MM.1S (cell line): ENCODE measurements at regions not wholly inside any gene's neighbourhood (a gene's known extent, or its start where the extent isn't known, plus 50 kb on each side); places are given as distances from the start of the nearest gene placed in this dataset.

ENCODE experiments used
- EZH2 ChIP-seq: fragments of 300-600 bp; sonication (generic); optimal IDR thresholded peaks from 2 replicates; pipeline ENCODE3; 2017; ENCODE audit warnings: low read depth, mild to moderate bottlenecking, antibody characterized with exemption, low read length, mixed read lengths
- EZH2phosphoT487 ChIP-seq: fragments of 300-600 bp; sonication (generic); IDR thresholded peaks from 2 replicates; pipeline ENCODE4 v1.6.1; 2018; ENCODE audit warnings: antibody characterized with exemption, low read length
- TF ChIP-seq, protein P1 (sequence below): fragments of 300-600 bp; sonication (generic); IDR thresholded peaks from 2 replicates; pipeline ENCODE4 v1.5.1; 2016; ENCODE audit warnings: antibody characterized with exemption, low read length, mixed read lengths

DNA sequence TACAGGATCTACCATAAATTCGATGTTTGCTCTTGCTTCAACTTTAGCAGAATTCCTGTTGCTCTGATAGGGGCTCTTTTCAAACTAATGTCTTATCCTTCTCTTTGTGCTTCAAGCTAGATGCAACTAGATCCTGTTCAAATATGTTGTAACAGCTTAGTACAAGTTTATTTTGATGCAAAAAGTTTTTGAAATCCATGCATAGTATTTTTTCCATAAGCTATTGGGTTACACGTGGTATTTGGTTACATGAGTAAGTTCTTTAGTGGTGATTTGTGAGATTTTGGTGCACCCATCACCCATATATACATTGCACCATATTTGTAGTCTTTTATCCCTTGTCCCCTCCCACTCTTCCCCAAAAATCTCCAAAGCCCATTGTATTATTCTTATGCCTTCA, 907.7 kb downstream of the LTN1 start:
- TF ChIP-seq, protein P1, sequence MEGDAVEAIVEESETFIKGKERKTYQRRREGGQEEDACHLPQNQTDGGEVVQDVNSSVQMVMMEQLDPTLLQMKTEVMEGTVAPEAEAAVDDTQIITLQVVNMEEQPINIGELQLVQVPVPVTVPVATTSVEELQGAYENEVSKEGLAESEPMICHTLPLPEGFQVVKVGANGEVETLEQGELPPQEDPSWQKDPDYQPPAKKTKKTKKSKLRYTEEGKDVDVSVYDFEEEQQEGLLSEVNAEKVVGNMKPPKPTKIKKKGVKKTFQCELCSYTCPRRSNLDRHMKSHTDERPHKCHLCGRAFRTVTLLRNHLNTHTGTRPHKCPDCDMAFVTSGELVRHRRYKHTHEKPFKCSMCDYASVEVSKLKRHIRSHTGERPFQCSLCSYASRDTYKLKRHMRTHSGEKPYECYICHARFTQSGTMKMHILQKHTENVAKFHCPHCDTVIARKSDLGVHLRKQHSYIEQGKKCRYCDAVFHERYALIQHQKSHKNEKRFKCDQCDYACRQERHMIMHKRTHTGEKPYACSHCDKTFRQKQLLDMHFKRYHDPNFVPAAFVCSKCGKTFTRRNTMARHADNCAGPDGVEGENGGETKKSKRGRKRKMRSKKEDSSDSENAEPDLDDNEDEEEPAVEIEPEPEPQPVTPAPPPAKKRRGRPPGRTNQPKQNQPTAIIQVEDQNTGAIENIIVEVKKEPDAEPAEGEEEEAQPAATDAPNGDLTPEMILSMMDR: no peak
- TF ChIP-seq EZH2 (no peak), EZH2phosphoT487 (no peak)
